Tibial nerve (tissue), 4 donors: ENCODE measurements at regions not wholly inside any gene's neighbourhood (a gene's known extent, or its start where the extent isn't known, plus 50 kb on each side); places are given as distances from the start of the nearest gene placed in this dataset. TPM values are rescaled to one million over a fixed set of nuclear protein-coding genes. Genes with fewer than 3 reads are reported as not detected.

Experiments used
- DNase-seq, 2 donors: peaks; one replicate each; pipeline ENCODE4 v3.0.0-alpha.2; 2019; ENCODE audit warnings: low spot score in 2 of 2
- H3K27ac ChIP-seq, 4 donors: fragments of 200-600 bp; sonication (generic) in 3 of 4; one replicate each; pipeline ENCODE4 v1.5.1; 2017 to 2019; ENCODE audit warnings: mild to moderate bottlenecking in 1 of 4
- H3K27me3 ChIP-seq, 2 donors: fragments of 200-600 bp; sonication (generic) in 1 of 2; one replicate each; pipeline versions ENCODE4 v1.5.1 to v1.6.0; 2017 to 2019
- H3K36me3 ChIP-seq, 3 donors: fragments of 200-600 bp; sonication (generic); one replicate each; pipeline ENCODE4 v1.5.1; 2018 to 2019
- H3K4me1 ChIP-seq, 4 donors: fragments of 200-600 bp; sonication (generic) in 3 of 4; one replicate each; pipeline ENCODE4 v1.5.1; 2017 to 2019
- H3K4me3 ChIP-seq, 4 donors: fragments of 200-600 bp; sonication (generic) in 3 of 4; one replicate each; pipeline ENCODE4 v1.5.1; 2017 to 2019; ENCODE audit warnings: mild to moderate bottlenecking in 1 of 4, moderate library complexity in 1 of 4
- H3K9me3 ChIP-seq, 4 donors: fragments of 200-600 bp; sonication (generic) in 3 of 4; one replicate each; pipeline ENCODE4 v1.5.1; 2017 to 2019
- EP300 ChIP-seq, 2 donors: sonication (generic); formaldehyde crosslinking; IDR thresholded peaks; one replicate each; pipeline ENCODE4 v1.6.1; 2017; ENCODE audit warnings: antibody characterized with exemption in 2 of 2, mild to moderate bottlenecking in 1 of 2
- POLR2A ChIP-seq, 2 donors: fragments of 450-650 bp; IDR thresholded peaks; one replicate each; pipeline ENCODE4 v1.6.1; 2017; ENCODE audit warnings: antibody characterized with exemption in 2 of 2, mild to moderate bottlenecking in 2 of 2, moderate library complexity in 2 of 2
- whole genome bisulfite sequencing, 2 donors: methylation state at CpG; one replicate each; pipeline ENCODE4 v1.1.5; 2018; 5-methylcytosine and 5-hydroxymethylcytosine counted together
- small RNA-seq: library from RNA; depleted of rRNA; stranded (forward); fragments of <200 nt; gene quantifications from one replicate; pipeline ENCODE3, GENCODE V24; 2016
- TF ChIP-seq, protein P1 (sequence below), 5 experiments: fragments of 200-600 bp in 3 of 5; fragments of 450-650 bp in 2 of 5; sonication (generic) in 3 of 5; IDR thresholded peaks; one replicate each; pipeline ENCODE4 v1.5.1; 2016 to 2019; ENCODE audit warnings: antibody characterized with exemption in 5 of 5, mild to moderate bottlenecking in 3 of 5, moderate library complexity in 2 of 5

DNA sequence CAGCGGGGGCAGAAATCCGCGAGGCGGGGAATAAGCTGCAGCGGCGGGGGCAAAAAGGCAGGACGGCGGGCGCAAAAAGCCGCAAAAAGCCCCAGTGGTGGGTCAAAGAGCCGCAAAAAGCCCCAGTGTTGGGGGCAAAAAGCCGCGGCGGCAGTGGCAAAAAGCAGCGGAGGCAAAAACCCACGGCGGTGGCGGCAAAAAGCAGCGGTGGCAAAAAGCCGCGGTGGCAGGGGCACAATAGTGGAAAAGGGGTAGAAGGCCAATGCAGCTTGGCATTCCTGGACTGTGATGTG lies 525.3 kb downstream of the ZNF33B start:
- TF ChIP-seq POLR2A (IDR thresholded peaks at IDR 0.05) (no peak), EP300 (IDR thresholded peaks at IDR 0.05) (no peak)
- TF ChIP-seq, protein P1, sequence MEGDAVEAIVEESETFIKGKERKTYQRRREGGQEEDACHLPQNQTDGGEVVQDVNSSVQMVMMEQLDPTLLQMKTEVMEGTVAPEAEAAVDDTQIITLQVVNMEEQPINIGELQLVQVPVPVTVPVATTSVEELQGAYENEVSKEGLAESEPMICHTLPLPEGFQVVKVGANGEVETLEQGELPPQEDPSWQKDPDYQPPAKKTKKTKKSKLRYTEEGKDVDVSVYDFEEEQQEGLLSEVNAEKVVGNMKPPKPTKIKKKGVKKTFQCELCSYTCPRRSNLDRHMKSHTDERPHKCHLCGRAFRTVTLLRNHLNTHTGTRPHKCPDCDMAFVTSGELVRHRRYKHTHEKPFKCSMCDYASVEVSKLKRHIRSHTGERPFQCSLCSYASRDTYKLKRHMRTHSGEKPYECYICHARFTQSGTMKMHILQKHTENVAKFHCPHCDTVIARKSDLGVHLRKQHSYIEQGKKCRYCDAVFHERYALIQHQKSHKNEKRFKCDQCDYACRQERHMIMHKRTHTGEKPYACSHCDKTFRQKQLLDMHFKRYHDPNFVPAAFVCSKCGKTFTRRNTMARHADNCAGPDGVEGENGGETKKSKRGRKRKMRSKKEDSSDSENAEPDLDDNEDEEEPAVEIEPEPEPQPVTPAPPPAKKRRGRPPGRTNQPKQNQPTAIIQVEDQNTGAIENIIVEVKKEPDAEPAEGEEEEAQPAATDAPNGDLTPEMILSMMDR (IDR thresholded peaks at IDR 0.05), result no peak
- no peak overlapping the region for H3K27ac ChIP-seq
- DNase-seq, result no peak
- H3K36me3 ChIP-seq, result no peaks in the 10 kb centered on the region
- H3K4me1 ChIP-seq, result no peaks in the 10 kb centered on the region
- no peak overlapping the region for H3K4me3 ChIP-seq
- H3K27me3 ChIP-seq, result no peaks in the 10 kb centered on the region
- WGBS, 2 donors, result 81 to 89% methylated on average over 21 of the region's 21 CpGs
- H3K9me3 ChIP-seq, result peaks cover 0 to 28% (median 0%) of the 10 kb centered on the region in 4 donors

GRCh38 chr10:42112331-42113157 lies 525.8 kb downstream of the ZNF33B start:
- Histone ChIP-seq H3K4me3 (no peak overlapping the region), H3K27ac (no peak overlapping the region), H3K27me3 (no peaks in the 10 kb centered on the region), H3K36me3 (no peaks in the 10 kb centered on the region), H3K9me3 (peaks cover 0 to 30% (median 0%) of the 10 kb centered on the region in 4 donors), H3K4me1 (no peaks in the 10 kb centered on the region)
- no peak for TF ChIP-seq POLR2A (IDR thresholded peaks at IDR 0.05)
- TF ChIP-seq EP300 (IDR thresholded peaks at IDR 0.05), result no peak
- TF ChIP-seq, protein P1 (IDR thresholded peaks at IDR 0.05), result no peak
- 83 to 94% methylated on average over 64 of the region's 64 CpGs for WGBS, 2 donors
- DNase-seq, result no peak

- Histone ChIP-seq H3K4me3 (no peak overlapping the region), H3K27me3 (no peaks in the 10 kb centered on the region), H3K27ac (no peak overlapping the region), H3K9me3 (peaks cover 0 to 30% (median 0%) of the 10 kb centered on the region in 4 donors), H3K4me1 (no peaks in the 10 kb centered on the region), H3K36me3 (no peaks in the 10 kb centered on the region)
- no peak for DNase-seq
- TF ChIP-seq, protein P1 (IDR thresholded peaks at IDR 0.05), result no peak
- TF ChIP-seq EP300 (IDR thresholded peaks at IDR 0.05), result no peak
- 85 to 96% methylated on average over 43 of the region's 43 CpGs for WGBS, 2 donors
Measured at GRCh38 chr10:42111661-42112330, 526.6 kb downstream of the ZNF33B start.

DNA sequence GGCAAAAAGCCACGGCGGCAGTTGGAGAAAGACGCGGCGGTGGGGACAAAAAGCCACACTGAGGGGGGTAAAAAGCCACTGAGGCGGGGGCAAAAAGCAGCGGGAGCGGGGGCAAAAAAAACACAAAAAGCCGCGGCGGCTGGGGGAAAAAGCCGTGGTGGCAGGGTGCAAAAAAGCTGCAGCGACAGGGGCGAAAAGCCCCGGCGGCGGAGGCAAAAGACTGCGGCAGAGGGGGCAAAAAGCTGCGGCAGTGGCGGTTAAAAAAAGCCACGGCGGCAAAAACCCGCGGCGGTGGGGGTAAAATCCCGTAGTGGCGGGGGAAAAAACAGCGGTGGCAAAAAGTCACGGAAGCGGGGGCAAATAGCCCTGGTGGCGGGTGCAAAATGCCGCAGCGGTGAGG lies 527.3 kb downstream of the ZNF33B start:
- H3K4me1 ChIP-seq, result no peaks in the 10 kb centered on the region
- DNase-seq, result no peak
- 90 to 94% methylated on average over 33 of the region's 33 CpGs for WGBS, 2 donors
- peaks cover 0 to 32% (median 0%) of the 10 kb centered on the region in 4 donors for H3K9me3 ChIP-seq
- TF ChIP-seq, protein P1 (IDR thresholded peaks at IDR 0.05), result no peak
- TF ChIP-seq POLR2A (IDR thresholded peaks at IDR 0.05) (no peak), EP300 (IDR thresholded peaks at IDR 0.05) (no peak)
- no peaks in the 10 kb centered on the region for H3K27me3 ChIP-seq
- H3K4me3 ChIP-seq, result no peak overlapping the region
- no peaks in the 10 kb centered on the region for H3K36me3 ChIP-seq
- H3K27ac ChIP-seq, result no peak overlapping the region

Small RNAs in the stretch of these regions (small RNA-seq; reads per million reads assigned to genes)
- not detected for gene KSR1P1
